K562 (cell line): ENCODE measurements at regions not wholly inside any gene's neighbourhood (a gene's known extent, or its start where the extent isn't known, plus 50 kb on each side); places are given as distances from the start of the nearest gene placed in this dataset.

Experiments used
- ATAC-seq: fragments of 200-7000 bp; cut with Tn5 transposase; 3 replicates; pipeline ENCODE4 v1.9.1; 2020; ENCODE audit warnings: moderate library complexity
- BruUV-seq: library from RNA; stranded (reverse); fragments of 400-500 nt; replicated peaks from 2 replicates; lab custom pipeline; 2021; lab: Mats Ljungman, UMichigan
- CTCF ChIA-PET: fragments of 300-600 bp; formaldehyde crosslinking; extraction: SDS; loops from one replicate; lab custom pipeline; 2021; ENCODE audit warnings: low intra/inter-chr PET ratio; lab: Yijun Ruan, JAX
- POLR2A ChIA-PET: fragments of 300-600, 350-650 bp; sonication (Branson Sonifier 250); formaldehyde crosslinking; extraction: SDS; loops from one replicate; lab custom pipeline; 2021; ENCODE audit warnings: antibody characterized with exemption, inconsistent platforms; lab: Yijun Ruan, JAX
- DNase-seq, 4 experiments: peaks; one replicate each; pipeline versions ENCODE4 v3.0.0 to v3.0.0-alpha.2; 2011 to 2018; ENCODE audit warnings: low spot score in 3 of 4, mixed read lengths in 3 of 4; ENCODE audit errors: extremely low read depth in 1 of 4
- FAIRE-seq: peaks from 2 replicates; lab custom pipeline; 2011; peaks lifted over from hg19 to GRCh38; lab: Jason Lieb, UNC
- H2AFZ ChIP-seq: 2 replicates; pipeline ENCODE4 v1.6.0; 2011; ENCODE audit warnings: low read depth, low read length, control low read depth, inconsistent platforms
- H3K27ac ChIP-seq: fragments of 200-600 bp; 3 replicates; pipeline ENCODE4 v1.8.0; 2011; ENCODE audit warnings: low read depth, mild to moderate bottlenecking, control low read depth, inconsistent platforms, low read length, moderate library complexity, mixed read lengths; ENCODE audit errors: extremely low read depth
- H3K27me3 ChIP-seq, 2 experiments: fragments of 300-600 bp in 1 of 2; 2 replicates in 1 of 2; 3 replicates in 1 of 2; pipeline versions ENCODE4 v1.6.0 to v1.8.0; 2011; ENCODE audit warnings: inconsistent platforms in 2 of 2, low read length in 2 of 2, mild to moderate bottlenecking in 1 of 2, mixed read lengths in 1 of 2, moderate library complexity in 1 of 2; ENCODE audit not compliant: control insufficient read depth in 2 of 2, insufficient read depth in 2 of 2
- H3K36me3 ChIP-seq: fragments of 300-600 bp; 3 replicates; pipeline ENCODE4 v1.8.0; 2011; ENCODE audit warnings: mild to moderate bottlenecking, low read length, inconsistent platforms; ENCODE audit not compliant: control insufficient read depth, insufficient read depth
- H3K4me1 ChIP-seq, 2 experiments: fragments of 200-600 bp in 1 of 2; replicated peaks in 1 of 2; 2 replicates in 1 of 2; 3 replicates in 1 of 2; pipeline versions ENCODE4 v1.5.1 to v1.8.0; 2011; ENCODE audit warnings: inconsistent platforms in 2 of 2, low read length in 2 of 2, mild to moderate bottlenecking in 1 of 2, mixed read lengths in 1 of 2, moderate library complexity in 1 of 2; ENCODE audit not compliant: control insufficient read depth in 2 of 2, insufficient read depth in 2 of 2
- H3K4me2 ChIP-seq: 2 replicates; pipeline ENCODE4 v1.6.1; 2011; ENCODE audit warnings: low read length, control low read depth, inconsistent platforms, mixed read lengths; ENCODE audit not compliant: insufficient read depth
- H3K4me3 ChIP-seq: fragments of 200-600 bp; sonication (generic), shearing (Covaris generic); 2 replicates; pipeline ENCODE4 v1.5.1; 2016; ENCODE audit warnings: control low read depth, inconsistent platforms
- H3K79me2 ChIP-seq: fragments of 200-600 bp; 3 replicates; pipeline ENCODE4 v1.8.0; 2011; ENCODE audit warnings: low read length, inconsistent platforms; ENCODE audit not compliant: control insufficient read depth, insufficient read depth
- H3K9ac ChIP-seq, 2 experiments: 2 replicates each; pipeline versions ENCODE4 v1.6.0 to v1.6.1; 2011; ENCODE audit warnings: low read depth in 2 of 2, low read length in 2 of 2, control low read depth in 1 of 2, inconsistent platforms in 1 of 2, mild to moderate bottlenecking in 1 of 2, mixed read lengths in 1 of 2; ENCODE audit not compliant: insufficient read depth in 1 of 2
- H3K9me1 ChIP-seq: one replicate; pipeline ENCODE4 v1.6.0; 2011; ENCODE audit warnings: inconsistent platforms, mild to moderate bottlenecking, low read length, moderate library complexity; ENCODE audit not compliant: control insufficient read depth, insufficient read depth
- H3K9me3 ChIP-seq: replicated peaks from 2 replicates; pipeline ENCODE4 v1.5.1; 2011; ENCODE audit warnings: low read depth, low read length, inconsistent platforms; ENCODE audit not compliant: control insufficient read depth, insufficient read depth
- H4K20me1 ChIP-seq: replicated peaks from 2 replicates; pipeline ENCODE4 v1.6.1; 2011; ENCODE audit warnings: low read length, inconsistent platforms, mixed read lengths; ENCODE audit not compliant: control insufficient read depth, insufficient read depth
- ARNT ChIP-seq, 2 experiments: fragments of 450-650 bp; IDR thresholded peaks; 2 replicates each; pipeline ENCODE4 v1.6.1; 2016; ENCODE audit warnings: mild to moderate bottlenecking in 1 of 2
- BDP1 ChIP-seq: IDR thresholded peaks from 3 replicates; pipeline ENCODE4 v1.6.1; 2011; ENCODE audit not compliant: insufficient read length, insufficient read depth
- ESRRA ChIP-seq: fragments of 450-650 bp; IDR thresholded peaks from 2 replicates; pipeline ENCODE4 v1.6.1; 2014; ENCODE audit warnings: low read depth, mild to moderate bottlenecking, moderate library complexity, borderline replicate concordance
- ZC3H8 ChIP-seq: fragments of 450-650 bp; IDR thresholded peaks from 2 replicates; pipeline ENCODE4 v1.6.1; 2017
- WGBS: fragments of 100-300 bp; shearing (Covaris generic); methylation state at CpG from one replicate; pipeline ENCODE4 v1.1.6; 2016; ENCODE audit warnings: low coverage, mixed read lengths; ENCODE audit not compliant: insufficient coverage; ENCODE audit errors: missing lambda C conversion rate; 5-methylcytosine and 5-hydroxymethylcytosine counted together
- in situ Hi-C: fragments of 300-500 bp; cut with MboI; formaldehyde crosslinking; loops from 4 replicates; pipeline ENCODE4 v1.15.0; 2018; ENCODE audit warnings: inconsistent platforms, mixed read lengths
- intact Hi-C: fragments of 100-400 bp; cut with micrococcal nuclease; formaldehyde crosslinking; loops from 2 replicates; pipeline ENCODE4 v1.14.2; 2022
- TF ChIP-seq, protein P1 (sequence below): fragments of 250-450 bp; sonication (Bioruptor Pico); IDR thresholded peaks from 2 replicates; pipeline ENCODE4 v1.4.0; 2020; ENCODE audit warnings: mild to moderate bottlenecking, moderate library complexity
- TF ChIP-seq, protein P2 (sequence below): fragments of 250-450 bp; sonication (Bioruptor Pico); IDR thresholded peaks from 2 replicates; pipeline ENCODE4 v1.8.0; 2022; ENCODE audit warnings: inconsistent platforms
- TF ChIP-seq, protein P3 (sequence below): sonication (generic); formaldehyde crosslinking; IDR thresholded peaks from 2 replicates; pipeline ENCODE4 v1.8.0; 2023; ENCODE audit warnings: mild to moderate bottlenecking, missing genetic modification reagents

DNA sequence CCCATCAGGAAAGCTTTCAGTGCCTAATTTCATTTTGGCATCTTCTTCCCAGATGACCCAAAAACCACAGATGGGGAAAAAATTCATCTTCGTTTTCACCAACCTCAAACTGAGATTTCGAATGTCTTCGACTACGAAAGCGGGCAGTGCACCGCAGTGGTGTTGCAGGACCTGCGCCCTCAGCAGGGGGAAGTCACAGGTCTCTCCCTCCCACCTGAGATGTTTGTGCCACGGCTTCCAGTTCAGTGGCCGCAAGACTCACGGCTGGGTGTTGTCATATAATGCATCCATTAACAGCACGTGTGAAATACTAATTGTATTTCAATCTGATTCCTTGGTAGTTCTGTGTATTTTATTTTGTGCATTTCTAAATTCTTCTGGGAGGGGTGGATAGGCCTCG lies 66.2 kb upstream of the SALL3 start:
- Histone ChIP-seq H3K36me3 (no peaks in the 10 kb centered on the region), H3K9me3 (no peaks in the 10 kb centered on the region), H3K4me2 (no peak overlapping the region), H3K4me1 (no peaks in the 10 kb centered on the region), H3K9ac (no peak overlapping the region), H3K27me3 (peaks cover 3 to 45% of the 10 kb centered on the region in 2 experiments; a peak in 3 of 5 replicates), H3K9me1 (no peaks in the 10 kb centered on the region), H3K79me2 (no peaks in the 10 kb centered on the region), H3K4me3 (no peak overlapping the region), H3K27ac (no peak overlapping the region), H2AFZ (no peak overlapping the region), H4K20me1 (no peaks in the 10 kb centered on the region)
- in situ Hi-C loops (no loop called here), intact Hi-C loops (no loop called here)
- no peak for DNase-seq
- ATAC-seq = no peak
- ChIA-PET CTCF (no interaction called here), POLR2A (no interaction called here)
- no peak for TF ChIP-seq ESRRA
- no peak for TF ChIP-seq ZC3H8
- TF ChIP-seq BDP1 = no peak
- FAIRE-seq = no peak
- 3% methylated on average over 12 of the region's 12 CpGs for WGBS
- no TSS peak for BruUV-seq

DNA sequence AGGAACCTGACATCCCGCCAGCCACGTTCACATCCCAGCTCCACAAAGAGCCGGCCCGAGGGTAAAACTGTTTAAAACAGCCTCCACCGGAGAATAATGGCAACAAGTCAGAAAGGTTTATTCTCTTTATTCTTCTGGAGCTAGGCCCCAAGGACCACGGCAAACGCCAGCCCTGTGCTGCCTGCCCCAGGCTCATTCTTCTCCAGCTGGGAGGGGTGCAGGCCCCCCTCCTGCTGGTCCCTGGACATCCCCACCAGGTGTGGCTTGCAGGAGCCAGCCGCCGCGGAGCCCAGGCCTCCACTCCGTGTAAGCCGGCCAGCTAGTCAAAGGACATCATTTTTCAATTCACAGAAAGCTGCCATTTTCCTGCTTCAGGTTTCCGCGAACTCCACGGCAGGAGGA lies 65.8 kb upstream of the SALL3 start:
- POLR2A ChIA-PET = no interaction called here
- 0% methylated on average over 10 of the region's 15 CpGs for WGBS
- no peaks in the 10 kb centered on the region for H3K36me3 ChIP-seq
- no peak overlapping the region for H3K4me2 ChIP-seq
- ATAC-seq = no peak
- H4K20me1 ChIP-seq = no peaks in the 10 kb centered on the region
- FAIRE-seq = no peak
- in situ Hi-C loops (no loop called here), intact Hi-C loops (no loop called here)
- H3K9ac ChIP-seq = no peak overlapping the region
- no peak overlapping the region for H3K27ac ChIP-seq
- no TSS peak for BruUV-seq
- no peak overlapping the region for H3K4me3 ChIP-seq
- H3K4me1 ChIP-seq = no peaks in the 10 kb centered on the region
- no peaks in the 10 kb centered on the region for H3K9me1 ChIP-seq
- no peaks in the 10 kb centered on the region for H3K9me3 ChIP-seq
- no peaks in the 10 kb centered on the region for H3K79me2 ChIP-seq
- DNase-seq = no peak
- no peak overlapping the region for H2AFZ ChIP-seq
- H3K27me3 ChIP-seq = peaks cover 3 to 45% of the 10 kb centered on the region in 2 experiments; a peak in 3 of 5 replicates
- CTCF ChIA-PET = no interaction called here
- TF ChIP-seq, protein P1, sequence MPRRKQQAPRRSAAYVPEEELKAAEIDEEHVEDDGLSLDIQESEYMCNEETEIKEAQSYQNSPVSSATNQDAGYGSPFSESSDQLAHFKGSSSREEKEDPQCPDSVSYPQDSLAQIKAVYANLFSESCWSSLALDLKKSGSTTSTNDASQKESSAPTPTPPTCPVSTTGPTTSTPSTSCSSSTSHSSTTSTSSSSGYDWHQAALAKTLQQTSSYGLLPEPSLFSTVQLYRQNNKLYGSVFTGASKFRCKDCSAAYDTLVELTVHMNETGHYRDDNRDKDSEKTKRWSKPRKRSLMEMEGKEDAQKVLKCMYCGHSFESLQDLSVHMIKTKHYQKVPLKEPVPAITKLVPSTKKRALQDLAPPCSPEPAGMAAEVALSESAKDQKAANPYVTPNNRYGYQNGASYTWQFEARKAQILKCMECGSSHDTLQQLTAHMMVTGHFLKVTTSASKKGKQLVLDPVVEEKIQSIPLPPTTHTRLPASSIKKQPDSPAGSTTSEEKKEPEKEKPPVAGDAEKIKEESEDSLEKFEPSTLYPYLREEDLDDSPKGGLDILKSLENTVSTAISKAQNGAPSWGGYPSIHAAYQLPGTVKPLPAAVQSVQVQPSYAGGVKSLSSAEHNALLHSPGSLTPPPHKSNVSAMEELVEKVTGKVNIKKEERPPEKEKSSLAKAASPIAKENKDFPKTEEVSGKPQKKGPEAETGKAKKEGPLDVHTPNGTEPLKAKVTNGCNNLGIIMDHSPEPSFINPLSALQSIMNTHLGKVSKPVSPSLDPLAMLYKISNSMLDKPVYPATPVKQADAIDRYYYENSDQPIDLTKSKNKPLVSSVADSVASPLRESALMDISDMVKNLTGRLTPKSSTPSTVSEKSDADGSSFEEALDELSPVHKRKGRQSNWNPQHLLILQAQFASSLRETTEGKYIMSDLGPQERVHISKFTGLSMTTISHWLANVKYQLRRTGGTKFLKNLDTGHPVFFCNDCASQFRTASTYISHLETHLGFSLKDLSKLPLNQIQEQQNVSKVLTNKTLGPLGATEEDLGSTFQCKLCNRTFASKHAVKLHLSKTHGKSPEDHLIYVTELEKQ (CRISPR knock-in tag) = no peak
- TF ChIP-seq, protein P2, sequence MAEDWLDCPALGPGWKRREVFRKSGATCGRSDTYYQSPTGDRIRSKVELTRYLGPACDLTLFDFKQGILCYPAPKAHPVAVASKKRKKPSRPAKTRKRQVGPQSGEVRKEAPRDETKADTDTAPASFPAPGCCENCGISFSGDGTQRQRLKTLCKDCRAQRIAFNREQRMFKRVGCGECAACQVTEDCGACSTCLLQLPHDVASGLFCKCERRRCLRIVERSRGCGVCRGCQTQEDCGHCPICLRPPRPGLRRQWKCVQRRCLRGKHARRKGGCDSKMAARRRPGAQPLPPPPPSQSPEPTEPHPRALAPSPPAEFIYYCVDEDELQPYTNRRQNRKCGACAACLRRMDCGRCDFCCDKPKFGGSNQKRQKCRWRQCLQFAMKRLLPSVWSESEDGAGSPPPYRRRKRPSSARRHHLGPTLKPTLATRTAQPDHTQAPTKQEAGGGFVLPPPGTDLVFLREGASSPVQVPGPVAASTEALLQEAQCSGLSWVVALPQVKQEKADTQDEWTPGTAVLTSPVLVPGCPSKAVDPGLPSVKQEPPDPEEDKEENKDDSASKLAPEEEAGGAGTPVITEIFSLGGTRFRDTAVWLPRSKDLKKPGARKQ (CRISPR knock-in tag) = no peak
- TF ChIP-seq ARNT (IDR thresholded peaks at IDR 0.05) = no peak
- TF ChIP-seq, protein P3, sequence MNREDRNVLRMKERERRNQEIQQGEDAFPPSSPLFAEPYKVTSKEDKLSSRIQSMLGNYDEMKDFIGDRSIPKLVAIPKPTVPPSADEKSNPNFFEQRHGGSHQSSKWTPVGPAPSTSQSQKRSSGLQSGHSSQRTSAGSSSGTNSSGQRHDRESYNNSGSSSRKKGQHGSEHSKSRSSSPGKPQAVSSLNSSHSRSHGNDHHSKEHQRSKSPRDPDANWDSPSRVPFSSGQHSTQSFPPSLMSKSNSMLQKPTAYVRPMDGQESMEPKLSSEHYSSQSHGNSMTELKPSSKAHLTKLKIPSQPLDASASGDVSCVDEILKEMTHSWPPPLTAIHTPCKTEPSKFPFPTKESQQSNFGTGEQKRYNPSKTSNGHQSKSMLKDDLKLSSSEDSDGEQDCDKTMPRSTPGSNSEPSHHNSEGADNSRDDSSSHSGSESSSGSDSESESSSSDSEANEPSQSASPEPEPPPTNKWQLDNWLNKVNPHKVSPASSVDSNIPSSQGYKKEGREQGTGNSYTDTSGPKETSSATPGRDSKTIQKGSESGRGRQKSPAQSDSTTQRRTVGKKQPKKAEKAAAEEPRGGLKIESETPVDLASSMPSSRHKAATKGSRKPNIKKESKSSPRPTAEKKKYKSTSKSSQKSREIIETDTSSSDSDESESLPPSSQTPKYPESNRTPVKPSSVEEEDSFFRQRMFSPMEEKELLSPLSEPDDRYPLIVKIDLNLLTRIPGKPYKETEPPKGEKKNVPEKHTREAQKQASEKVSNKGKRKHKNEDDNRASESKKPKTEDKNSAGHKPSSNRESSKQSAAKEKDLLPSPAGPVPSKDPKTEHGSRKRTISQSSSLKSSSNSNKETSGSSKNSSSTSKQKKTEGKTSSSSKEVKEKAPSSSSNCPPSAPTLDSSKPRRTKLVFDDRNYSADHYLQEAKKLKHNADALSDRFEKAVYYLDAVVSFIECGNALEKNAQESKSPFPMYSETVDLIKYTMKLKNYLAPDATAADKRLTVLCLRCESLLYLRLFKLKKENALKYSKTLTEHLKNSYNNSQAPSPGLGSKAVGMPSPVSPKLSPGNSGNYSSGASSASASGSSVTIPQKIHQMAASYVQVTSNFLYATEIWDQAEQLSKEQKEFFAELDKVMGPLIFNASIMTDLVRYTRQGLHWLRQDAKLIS (CRISPR knock-in tag) = no peak
